ENCODE measurements at regions not wholly inside any gene's neighbourhood (a gene's known extent, or its start where the extent isn't known, plus 50 kb on each side); places are given as distances from the start of the nearest gene placed in this dataset.

DNA sequence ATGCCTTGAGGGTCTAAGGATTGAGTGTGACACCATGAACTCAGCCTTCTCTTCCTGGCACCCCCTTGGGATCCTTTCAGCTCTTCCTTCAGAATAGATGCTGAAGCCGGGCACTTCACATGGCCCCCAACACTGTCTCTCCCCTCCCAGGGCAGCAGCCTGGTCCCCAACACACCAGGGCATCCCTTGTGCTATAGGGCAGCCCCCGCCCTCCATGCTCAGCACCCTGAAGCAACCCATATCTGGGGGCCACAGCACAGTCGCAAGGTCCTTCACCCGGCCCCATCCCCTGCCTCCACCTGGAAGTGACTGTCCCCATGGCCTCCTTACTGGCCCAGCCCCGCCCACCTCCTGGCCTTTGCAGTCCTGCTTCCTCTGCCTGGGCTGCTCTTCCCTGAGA is 143.1 kb downstream of the C16orf95 start:
- no peak overlapping the region for H3K9ac ChIP-seq (ENCODE audit: low read length)

DNA sequence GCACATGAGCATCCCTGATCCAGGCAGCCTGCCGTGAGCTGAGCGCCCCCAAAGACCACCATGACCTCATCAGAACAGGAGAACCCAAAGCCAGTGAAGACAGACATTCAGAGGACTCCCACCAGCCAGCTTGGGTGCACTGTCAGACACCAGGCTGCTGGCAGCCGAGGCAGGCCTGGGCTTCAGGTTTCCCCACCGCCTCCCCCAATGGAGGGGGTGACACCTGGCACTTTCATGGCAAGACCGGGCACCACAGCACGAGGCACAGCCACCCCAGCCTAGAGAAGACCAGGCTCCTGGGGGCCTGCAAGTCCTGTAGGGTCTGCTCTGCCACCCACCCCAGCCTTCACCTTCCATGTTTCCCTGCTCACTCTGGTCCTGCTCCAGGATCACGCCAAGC is 140.5 kb downstream of the C16orf95 start:
- Histone ChIP-seq H3K9ac (ENCODE audit: low read length) (no peak overlapping the region), H4K20me1 (ENCODE audit: insufficient read depth, low read length) (no peaks in the 10 kb centered on the region), H3K27me3 (ENCODE audit: low read depth, low read length) (no peaks in the 10 kb centered on the region), H3K36me3 (replicated peaks; ENCODE audit: low read depth, low read length) (no peaks in the 10 kb centered on the region), H3K4me3 (ENCODE audit: low read length) (no peak overlapping the region), H3K79me2 (ENCODE audit: low read length) (no peaks in the 10 kb centered on the region), H3K4me1 (ENCODE audit: low read length) (no peaks in the 10 kb centered on the region), H3K27ac (ENCODE audit: low read length) (no peak overlapping the region), H3K4me2 (ENCODE audit: low read length) (no peak overlapping the region), H3K9me3 (ENCODE audit: insufficient read depth, low read length) (no peaks in the 10 kb centered on the region), H2AFZ (ENCODE audit: low read depth, low read length) (no peak overlapping the region)
- TF ChIP-seq, protein P1, sequence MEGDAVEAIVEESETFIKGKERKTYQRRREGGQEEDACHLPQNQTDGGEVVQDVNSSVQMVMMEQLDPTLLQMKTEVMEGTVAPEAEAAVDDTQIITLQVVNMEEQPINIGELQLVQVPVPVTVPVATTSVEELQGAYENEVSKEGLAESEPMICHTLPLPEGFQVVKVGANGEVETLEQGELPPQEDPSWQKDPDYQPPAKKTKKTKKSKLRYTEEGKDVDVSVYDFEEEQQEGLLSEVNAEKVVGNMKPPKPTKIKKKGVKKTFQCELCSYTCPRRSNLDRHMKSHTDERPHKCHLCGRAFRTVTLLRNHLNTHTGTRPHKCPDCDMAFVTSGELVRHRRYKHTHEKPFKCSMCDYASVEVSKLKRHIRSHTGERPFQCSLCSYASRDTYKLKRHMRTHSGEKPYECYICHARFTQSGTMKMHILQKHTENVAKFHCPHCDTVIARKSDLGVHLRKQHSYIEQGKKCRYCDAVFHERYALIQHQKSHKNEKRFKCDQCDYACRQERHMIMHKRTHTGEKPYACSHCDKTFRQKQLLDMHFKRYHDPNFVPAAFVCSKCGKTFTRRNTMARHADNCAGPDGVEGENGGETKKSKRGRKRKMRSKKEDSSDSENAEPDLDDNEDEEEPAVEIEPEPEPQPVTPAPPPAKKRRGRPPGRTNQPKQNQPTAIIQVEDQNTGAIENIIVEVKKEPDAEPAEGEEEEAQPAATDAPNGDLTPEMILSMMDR (IDR thresholded peaks at IDR 0.05; ENCODE audit: low read depth, low read length) = no peak
- TF ChIP-seq EZH2phosphoT487 (IDR thresholded peaks at IDR 0.05; ENCODE audit: low read depth) = no peak

More for the DNA sequence above, 143.1 kb downstream of the C16orf95 start:
- H3K27ac ChIP-seq (ENCODE audit: low read length) = no peak overlapping the region
- no peak overlapping the region for H3K4me2 ChIP-seq (ENCODE audit: low read length)
- no peak overlapping the region for H2AFZ ChIP-seq (ENCODE audit: low read depth, low read length)
- H3K27me3 ChIP-seq (ENCODE audit: low read depth, low read length) = no peaks in the 10 kb centered on the region
- no peak overlapping the region for H3K4me3 ChIP-seq (ENCODE audit: low read length)
- H3K79me2 ChIP-seq (ENCODE audit: low read length) = no peaks in the 10 kb centered on the region
- no peaks in the 10 kb centered on the region for H4K20me1 ChIP-seq (ENCODE audit: insufficient read depth, low read length)
- no peaks in the 10 kb centered on the region for H3K36me3 ChIP-seq (replicated peaks; ENCODE audit: low read depth, low read length)
- H3K9me3 ChIP-seq (ENCODE audit: insufficient read depth, low read length) = no peaks in the 10 kb centered on the region
- H3K4me1 ChIP-seq (ENCODE audit: low read length) = no peaks in the 10 kb centered on the region
- no peak for TF ChIP-seq EZH2phosphoT487 (IDR thresholded peaks at IDR 0.05; ENCODE audit: low read depth)
- TF ChIP-seq, protein P1 (IDR thresholded peaks at IDR 0.05; ENCODE audit: low read depth, low read length) = no peak

DNA sequence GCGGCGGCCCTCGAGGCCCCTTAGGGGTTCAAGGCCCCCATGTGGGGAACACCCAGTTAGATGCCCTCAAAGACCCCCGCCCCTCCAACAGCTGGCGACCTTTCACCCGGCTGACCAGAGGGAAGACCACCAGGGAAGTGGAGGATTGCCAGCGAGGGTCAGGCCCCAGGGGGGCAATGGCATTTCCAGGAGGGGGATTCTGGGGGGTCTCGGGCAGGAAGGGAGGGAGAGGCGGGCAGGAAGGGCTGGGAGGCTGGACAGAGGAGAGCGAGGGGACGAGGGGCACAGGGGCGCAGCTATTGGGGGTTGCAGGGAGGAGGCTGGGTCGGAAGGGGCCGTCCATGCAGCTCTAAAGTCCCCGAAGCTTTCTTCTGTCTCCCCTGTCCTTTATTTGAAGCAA is 139.5 kb downstream of the C16orf95 start:
- H3K4me2 ChIP-seq (ENCODE audit: low read length) = no peak overlapping the region
- H3K36me3 ChIP-seq (replicated peaks; ENCODE audit: low read depth, low read length) = no peaks in the 10 kb centered on the region
- no peak overlapping the region for H2AFZ ChIP-seq (ENCODE audit: low read depth, low read length)
- H3K27me3 ChIP-seq (ENCODE audit: low read depth, low read length) = no peaks in the 10 kb centered on the region
- no peak for TF ChIP-seq EZH2phosphoT487 (IDR thresholded peaks at IDR 0.05; ENCODE audit: low read depth)
- TF ChIP-seq, protein P1 (IDR thresholded peaks at IDR 0.05; ENCODE audit: low read depth, low read length) = no peak
- H3K4me3 ChIP-seq (ENCODE audit: low read length) = no peak overlapping the region
- H3K9ac ChIP-seq (ENCODE audit: low read length) = no peak overlapping the region
- H3K4me1 ChIP-seq (ENCODE audit: low read length) = no peaks in the 10 kb centered on the region
- H3K27ac ChIP-seq (ENCODE audit: low read length) = no peak overlapping the region
- no peaks in the 10 kb centered on the region for H3K9me3 ChIP-seq (ENCODE audit: insufficient read depth, low read length)
- H3K79me2 ChIP-seq (ENCODE audit: low read length) = no peaks in the 10 kb centered on the region
- H4K20me1 ChIP-seq (ENCODE audit: insufficient read depth, low read length) = no peaks in the 10 kb centered on the region

DNA sequence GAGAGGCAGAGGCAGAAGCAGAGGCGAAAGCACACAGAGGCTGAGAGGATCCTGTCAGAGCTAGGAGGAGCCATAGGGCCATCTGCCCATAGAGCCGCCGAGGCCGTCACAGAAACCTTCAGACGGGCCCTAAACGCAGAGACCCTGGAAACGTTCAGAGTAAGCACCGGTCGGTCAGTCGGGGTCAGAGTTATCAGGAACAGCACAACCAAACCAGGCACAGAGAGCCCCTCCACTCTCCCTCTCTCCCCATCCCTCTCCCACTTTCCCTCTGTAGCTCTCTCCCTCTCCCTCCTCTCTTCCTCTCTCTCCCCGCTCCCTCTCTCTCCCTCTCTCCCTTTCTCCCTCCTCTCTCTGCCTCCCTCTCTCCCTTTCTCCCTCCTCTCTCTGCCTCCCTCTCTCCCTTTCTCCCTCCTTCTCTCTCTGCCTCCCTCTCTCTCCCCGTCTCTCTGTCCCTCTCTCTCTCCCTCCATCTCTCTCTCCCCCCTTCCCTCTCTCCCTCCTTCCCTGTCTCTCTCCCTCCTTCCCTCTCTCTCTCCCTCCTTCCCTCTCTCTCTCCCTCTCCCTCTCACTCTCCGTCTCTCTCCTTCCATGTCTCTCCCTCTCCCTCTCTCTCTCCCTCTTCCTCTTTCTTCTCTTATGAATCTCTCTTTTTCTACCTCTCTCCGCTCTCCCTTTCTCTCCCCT is 138.9 kb downstream of the C16orf95 start:
- Histone ChIP-seq H3K36me3 (replicated peaks; ENCODE audit: low read depth, low read length) (no peaks in the 10 kb centered on the region), H3K4me3 (ENCODE audit: low read length) (no peak overlapping the region), H4K20me1 (ENCODE audit: insufficient read depth, low read length) (no peaks in the 10 kb centered on the region), H3K79me2 (ENCODE audit: low read length) (no peaks in the 10 kb centered on the region), H3K4me2 (ENCODE audit: low read length) (no peak overlapping the region), H3K4me1 (ENCODE audit: low read length) (no peaks in the 10 kb centered on the region), H3K9me3 (ENCODE audit: insufficient read depth, low read length) (no peaks in the 10 kb centered on the region), H3K27me3 (ENCODE audit: low read depth, low read length) (no peaks in the 10 kb centered on the region), H3K27ac (ENCODE audit: low read length) (no peak overlapping the region), H2AFZ (ENCODE audit: low read depth, low read length) (no peak overlapping the region), H3K9ac (ENCODE audit: low read length) (no peak overlapping the region)
- TF ChIP-seq, protein P1 (IDR thresholded peaks at IDR 0.05; ENCODE audit: low read depth, low read length) = no peak
- no peak for TF ChIP-seq EZH2phosphoT487 (IDR thresholded peaks at IDR 0.05; ENCODE audit: low read depth)
